Trophoblast cell (in vitro differentiated cells and primary cell): ENCODE measurements at regions not wholly inside any gene's neighbourhood (a gene's known extent, or its start where the extent isn't known, plus 50 kb on each side); places are given as distances from the start of the nearest gene placed in this dataset.

Experiments used
- DNase-seq, 2 donors: peaks; one replicate each; pipeline ENCODE4 v3.0.0-alpha.2; 2016
- H2AFZ ChIP-seq: 2 replicates; pipeline ENCODE4 v1.6.1; 2013; ENCODE audit warnings: low read length, moderate library complexity, mild to moderate bottlenecking; ENCODE audit not compliant: insufficient read depth, poor library complexity
- H2AK5ac ChIP-seq: 2 replicates; pipeline ENCODE4 v1.6.1; 2013; ENCODE audit warnings: mild to moderate bottlenecking, low read length
- H2BK120ac ChIP-seq: 2 replicates; pipeline ENCODE4 v1.6.1; 2013; ENCODE audit warnings: low read length, mild to moderate bottlenecking, moderate library complexity; ENCODE audit not compliant: insufficient read depth, poor library complexity
- H2BK12ac ChIP-seq: 2 replicates; pipeline ENCODE4 v1.6.1; 2013; ENCODE audit warnings: mild to moderate bottlenecking, low read length, moderate library complexity
- H2BK5ac ChIP-seq: 2 replicates; pipeline ENCODE4 v1.6.1; 2013; ENCODE audit warnings: low read length, low read depth, moderate library complexity, mild to moderate bottlenecking; ENCODE audit not compliant: poor library complexity
- H3K14ac ChIP-seq: 2 replicates; pipeline ENCODE4 v1.6.1; 2013; ENCODE audit warnings: mild to moderate bottlenecking, low read length
- H3K18ac ChIP-seq: 2 replicates; pipeline ENCODE4 v1.6.1; 2013; ENCODE audit warnings: mild to moderate bottlenecking, low read length
- H3K23ac ChIP-seq: 2 replicates; pipeline ENCODE4 v1.6.1; 2013; ENCODE audit warnings: low read length
- H3K27ac ChIP-seq: 2 replicates; pipeline ENCODE4 v1.5.1; 2013; ENCODE audit warnings: low read depth, mild to moderate bottlenecking, inconsistent platforms, low read length, moderate library complexity
- H3K27me3 ChIP-seq: 2 replicates; pipeline ENCODE4 v1.6.1; 2013; ENCODE audit warnings: inconsistent platforms, mild to moderate bottlenecking, low read length, moderate library complexity; ENCODE audit not compliant: insufficient read depth
- H3K36me3 ChIP-seq, 2 experiments: 1 replicate in 1 of 2; 2 replicates in 1 of 2; pipeline ENCODE4 v1.6.1; 2013; ENCODE audit warnings: low read length in 2 of 2, mild to moderate bottlenecking in 2 of 2, moderate library complexity in 1 of 2; ENCODE audit not compliant: insufficient read depth in 2 of 2, control insufficient read depth in 1 of 2
- H3K4ac ChIP-seq: 2 replicates; pipeline ENCODE4 v1.6.1; 2013; ENCODE audit warnings: low read depth, mild to moderate bottlenecking, low read length, moderate library complexity
- H3K4me1 ChIP-seq, 2 experiments: 1 replicate in 1 of 2; 2 replicates in 1 of 2; pipeline ENCODE4 v1.6.1; 2013; ENCODE audit warnings: low read length in 2 of 2, mild to moderate bottlenecking in 2 of 2, moderate library complexity in 1 of 2; ENCODE audit not compliant: insufficient read depth in 2 of 2, control insufficient read depth in 1 of 2
- H3K4me2 ChIP-seq: 2 replicates; pipeline ENCODE4 v1.6.1; 2013; ENCODE audit warnings: inconsistent platforms, mild to moderate bottlenecking, low read length, moderate library complexity
- H3K4me3 ChIP-seq: 2 replicates; pipeline ENCODE4 v1.5.1; 2013; ENCODE audit warnings: mild to moderate bottlenecking, low read depth, low read length, inconsistent platforms
- H3K79me1 ChIP-seq: one replicate; pipeline ENCODE4 v1.6.1; 2013; ENCODE audit warnings: low read length
- H3K79me2 ChIP-seq: 2 replicates; pipeline ENCODE4 v1.6.1; 2013; ENCODE audit warnings: low read length, mild to moderate bottlenecking; ENCODE audit not compliant: control insufficient read depth, insufficient read depth, poor library complexity
- H3K9ac ChIP-seq: 2 replicates; pipeline ENCODE4 v1.6.1; 2013; ENCODE audit warnings: mild to moderate bottlenecking, low read length
- H3K9me3 ChIP-seq: 2 replicates; pipeline ENCODE4 v1.6.1; 2013; ENCODE audit warnings: low read depth, mild to moderate bottlenecking, control low read depth, inconsistent platforms, low read length; ENCODE audit not compliant: insufficient read depth
- H4K12ac ChIP-seq: 2 replicates; pipeline ENCODE4 v1.6.1; 2013; ENCODE audit warnings: low read depth, mild to moderate bottlenecking, low read length, moderate library complexity
- H4K8ac ChIP-seq: 2 replicates; pipeline ENCODE4 v1.6.1; 2013; ENCODE audit warnings: low read depth, mild to moderate bottlenecking, low read length, moderate library complexity
- H4K91ac ChIP-seq: one replicate; pipeline ENCODE4 v1.6.1; 2013; ENCODE audit warnings: low read depth, mild to moderate bottlenecking, low read length, moderate library complexity
- WGBS: extraction: QIAGEN DNeasy Blood & Tissue Kit; methylation state at CpG from one replicate; pipeline ENCODE4 v1.1.7; 2013; ENCODE audit warnings: missing lambda C conversion rate; ENCODE audit not compliant: insufficient read length, insufficient coverage; ENCODE audit errors: extremely low coverage; 5-methylcytosine and 5-hydroxymethylcytosine counted together

DNA sequence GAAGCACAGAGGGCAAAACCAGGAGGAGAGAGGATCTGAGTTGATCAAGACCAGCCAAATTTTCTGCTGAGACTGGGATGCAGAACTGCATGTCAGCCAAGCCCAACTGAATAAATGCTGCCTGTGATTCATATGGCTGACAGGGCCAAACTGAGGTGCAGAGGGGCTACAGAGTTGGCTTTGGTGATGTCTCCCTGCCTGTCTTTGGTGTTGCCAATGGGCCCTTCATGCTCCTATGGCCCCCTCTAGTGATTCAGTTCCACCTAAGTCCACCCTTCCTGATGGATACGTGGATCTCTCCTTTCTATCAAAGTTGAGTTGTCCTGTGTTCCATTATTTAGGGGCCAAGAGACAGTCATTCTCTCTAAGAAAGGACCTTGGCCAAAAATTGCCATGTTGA is 163.6 kb upstream of the TLE4 start:
- H3K4me2 ChIP-seq: no peak overlapping the region
- H3K9me3 ChIP-seq: no peaks in the 10 kb centered on the region
- no peaks in the 10 kb centered on the region for H3K79me1 ChIP-seq
- H3K23ac ChIP-seq: no peak overlapping the region
- no peak overlapping the region for H3K14ac ChIP-seq
- no peak overlapping the region for H3K4me3 ChIP-seq
- no peak overlapping the region for H3K4ac ChIP-seq
- H3K9ac ChIP-seq: no peak overlapping the region
- no peaks in the 10 kb centered on the region for H3K4me1 ChIP-seq
- no peak overlapping the region for H4K91ac ChIP-seq
- H4K8ac ChIP-seq: no peak overlapping the region
- no CpG with 5 or more reads among the region's 1 CpG for WGBS
- H3K18ac ChIP-seq: no peak overlapping the region
- no peaks in the 10 kb centered on the region for H3K36me3 ChIP-seq
- no peak overlapping the region for H2AK5ac ChIP-seq
- no peak overlapping the region for H2AFZ ChIP-seq
- no peak overlapping the region for H2BK12ac ChIP-seq
- no peaks in the 10 kb centered on the region for H3K79me2 ChIP-seq
- no peak for DNase-seq
- H2BK5ac ChIP-seq: no peak overlapping the region
- H3K27me3 ChIP-seq: no peaks in the 10 kb centered on the region
- H4K12ac ChIP-seq: no peak overlapping the region
- no peak overlapping the region for H3K27ac ChIP-seq
- H2BK120ac ChIP-seq: no peak overlapping the region

DNA sequence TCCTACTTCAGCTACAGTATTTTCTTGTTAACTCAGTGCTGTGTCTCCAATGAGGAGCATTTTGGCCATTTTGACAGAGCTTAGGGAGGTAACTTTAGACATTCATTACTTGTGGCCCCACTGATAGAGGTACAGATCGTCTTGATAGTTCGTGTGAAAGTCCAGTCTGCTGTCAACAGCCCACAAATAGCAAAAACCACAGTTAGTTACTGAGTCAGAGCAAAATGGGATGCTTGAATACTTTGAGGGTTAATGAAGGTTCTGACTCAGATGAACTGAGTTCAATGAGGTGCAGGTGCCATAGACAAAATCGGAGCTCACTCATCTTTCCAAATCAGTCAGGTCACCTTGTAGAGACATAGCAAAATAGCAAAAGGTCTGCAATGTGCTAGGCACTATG is 163.1 kb upstream of the TLE4 start:
- Histone ChIP-seq H3K4ac (no peak overlapping the region), H4K91ac (no peak overlapping the region), H3K9ac (no peak overlapping the region), H3K27me3 (no peaks in the 10 kb centered on the region), H3K4me3 (no peak overlapping the region), H3K9me3 (no peaks in the 10 kb centered on the region), H3K4me1 (no peaks in the 10 kb centered on the region), H3K36me3 (no peaks in the 10 kb centered on the region), H2AK5ac (no peak overlapping the region), H2AFZ (no peak overlapping the region), H3K79me2 (no peaks in the 10 kb centered on the region), H3K14ac (no peak overlapping the region), H3K4me2 (no peak overlapping the region), H3K27ac (no peak overlapping the region), H3K79me1 (no peaks in the 10 kb centered on the region), H4K8ac (no peak overlapping the region), H2BK120ac (no peak overlapping the region), H2BK5ac (no peak overlapping the region), H2BK12ac (no peak overlapping the region), H3K23ac (no peak overlapping the region), H3K18ac (no peak overlapping the region), H4K12ac (no peak overlapping the region)
- no CpG with 5 or more reads among the region's 3 CpGs for WGBS
- DNase-seq: no peak

GRCh38 chr9:79409182-79409823 is 162.5 kb upstream of the TLE4 start:
- Histone ChIP-seq H3K9me3 (no peaks in the 10 kb centered on the region), H3K4me3 (no peak overlapping the region), H3K4ac (no peak overlapping the region), H3K27ac (no peak overlapping the region), H4K91ac (no peak overlapping the region), H2BK120ac (no peak overlapping the region), H4K12ac (no peak overlapping the region), H2BK5ac (no peak overlapping the region), H3K18ac (no peak overlapping the region), H2AFZ (no peak overlapping the region), H3K27me3 (no peaks in the 10 kb centered on the region), H3K14ac (no peak overlapping the region), H3K79me2 (no peaks in the 10 kb centered on the region), H2AK5ac (no peak overlapping the region), H3K4me1 (no peaks in the 10 kb centered on the region), H3K4me2 (no peak overlapping the region), H3K36me3 (no peaks in the 10 kb centered on the region), H3K9ac (no peak overlapping the region), H3K79me1 (no peaks in the 10 kb centered on the region), H3K23ac (no peak overlapping the region), H2BK12ac (no peak overlapping the region), H4K8ac (no peak overlapping the region)
- no peak for DNase-seq
- WGBS: no CpG with 5 or more reads among the region's 2 CpGs

DNA sequence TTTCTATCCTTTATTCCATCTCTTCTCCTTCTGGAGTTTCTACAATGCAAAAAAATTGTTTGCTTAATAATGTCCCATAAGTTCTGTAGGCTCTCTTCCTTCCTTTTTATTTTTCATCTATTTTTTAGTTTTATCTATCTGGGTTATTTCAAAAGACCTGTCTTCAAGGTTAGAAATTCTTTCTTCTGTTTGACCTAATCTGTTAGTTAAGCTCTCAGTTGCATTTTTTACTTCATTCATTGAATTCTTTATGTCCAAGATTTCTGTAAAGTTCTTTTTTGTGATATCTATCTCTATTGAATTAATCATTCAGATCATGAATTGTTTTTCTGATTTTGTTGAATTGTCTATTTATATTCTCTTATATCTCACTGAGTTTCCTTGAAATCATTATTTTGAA is 145.9 kb upstream of the TLE4 start:
- no peak overlapping the region for H4K12ac ChIP-seq
- no peak overlapping the region for H3K9ac ChIP-seq

More for the DNA sequence above, 145.9 kb upstream of the TLE4 start:
- no peaks in the 10 kb centered on the region for H3K27me3 ChIP-seq
- H3K79me2 ChIP-seq: no peaks in the 10 kb centered on the region
- H4K91ac ChIP-seq: no peak overlapping the region
- no peak overlapping the region for H2BK12ac ChIP-seq
- no peak overlapping the region for H2AK5ac ChIP-seq
- H3K4me1 ChIP-seq: no peaks in the 10 kb centered on the region
- no peak overlapping the region for H3K14ac ChIP-seq
- H2BK5ac ChIP-seq: no peak overlapping the region
- no peak for DNase-seq
- H3K9me3 ChIP-seq: peaks cover 2% of the 10 kb centered on the region
- no peak overlapping the region for H4K8ac ChIP-seq
- H3K4me2 ChIP-seq: no peak overlapping the region
- H3K27ac ChIP-seq: no peak overlapping the region
- H3K4ac ChIP-seq: no peak overlapping the region
- H3K79me1 ChIP-seq: no peaks in the 10 kb centered on the region
- no peak overlapping the region for H2BK120ac ChIP-seq
- H3K18ac ChIP-seq: no peak overlapping the region
- H3K4me3 ChIP-seq: no peak overlapping the region
- no peak overlapping the region for H2AFZ ChIP-seq
- no peak overlapping the region for H3K23ac ChIP-seq
- H3K36me3 ChIP-seq: no peaks in the 10 kb centered on the region
